Mesenchymal stem cell (in vitro differentiated cells and primary cell): ENCODE measurements at regions not wholly inside any gene's neighbourhood (a gene's known extent, or its start where the extent isn't known, plus 50 kb on each side); places are given as distances from the start of the nearest gene placed in this dataset.

ENCODE experiments used
- DNase-seq: peaks from one replicate; pipeline ENCODE4 v3.0.0-alpha.2; 2013
- H2AFZ ChIP-seq: one replicate; pipeline ENCODE4 v1.6.1; 2013; ENCODE audit warnings: low read depth, mild to moderate bottlenecking, control low read depth, inconsistent platforms, low read length, moderate library complexity
- H2AK5ac ChIP-seq: 2 replicates; pipeline ENCODE4 v1.6.1; 2013; ENCODE audit warnings: low read length, moderate library complexity, mild to moderate bottlenecking, inconsistent platforms; ENCODE audit not compliant: severe bottlenecking
- H2BK120ac ChIP-seq: one replicate; pipeline ENCODE4 v1.6.1; 2013; ENCODE audit warnings: low read depth, mild to moderate bottlenecking, inconsistent platforms, low read length, moderate library complexity
- H2BK12ac ChIP-seq, 2 experiments: one replicate each; pipeline ENCODE4 v1.6.1; 2013; ENCODE audit warnings: inconsistent platforms in 2 of 2, low read length in 2 of 2, mild to moderate bottlenecking in 2 of 2, moderate library complexity in 2 of 2, control low read depth in 1 of 2
- H2BK15ac ChIP-seq: one replicate; pipeline ENCODE4 v1.6.1; 2013; ENCODE audit warnings: mild to moderate bottlenecking, low read depth, inconsistent platforms; ENCODE audit not compliant: poor library complexity, severe bottlenecking
- H2BK5ac ChIP-seq: 2 replicates; pipeline ENCODE4 v1.6.1; 2013; ENCODE audit warnings: low read depth, mild to moderate bottlenecking, low read length, control low read depth, inconsistent platforms; ENCODE audit not compliant: poor library complexity, severe bottlenecking
- H3K14ac ChIP-seq, 2 experiments: one replicate each; pipeline ENCODE4 v1.6.1; 2013; ENCODE audit warnings: inconsistent platforms in 2 of 2, low read length in 2 of 2, control low read depth in 1 of 2, mild to moderate bottlenecking in 1 of 2, moderate library complexity in 1 of 2
- H3K18ac ChIP-seq, 2 experiments: one replicate each; pipeline ENCODE4 v1.6.1; 2013; ENCODE audit warnings: inconsistent platforms in 2 of 2, low read length in 2 of 2, control low read depth in 1 of 2, low read depth in 1 of 2, mild to moderate bottlenecking in 1 of 2
- H3K23ac ChIP-seq, 2 experiments: one replicate each; pipeline ENCODE4 v1.6.1; 2013; ENCODE audit warnings: inconsistent platforms in 2 of 2, low read length in 2 of 2, mild to moderate bottlenecking in 2 of 2, moderate library complexity in 2 of 2, control low read depth in 1 of 2
- H3K27ac ChIP-seq: 2 replicates; pipeline ENCODE4 v1.5.1; 2013; ENCODE audit warnings: mild to moderate bottlenecking, moderate library complexity, low read length, control low read depth, inconsistent platforms; ENCODE audit not compliant: poor library complexity, severe bottlenecking
- H3K27me3 ChIP-seq, 2 experiments: 2 replicates each; pipeline versions ENCODE4 v1.6.1 to v1.7.0; 2013; ENCODE audit warnings: low read length in 2 of 2, mild to moderate bottlenecking in 2 of 2, moderate library complexity in 2 of 2, control low read depth in 1 of 2, inconsistent platforms in 1 of 2; ENCODE audit not compliant: control insufficient read depth in 1 of 2, insufficient read depth in 1 of 2
- H3K36me3 ChIP-seq, 2 experiments: 2 replicates each; pipeline versions ENCODE4 v1.6.1 to v1.7.0; 2013; ENCODE audit warnings: low read length in 2 of 2, control low read depth in 1 of 2, inconsistent platforms in 1 of 2, low read depth in 1 of 2, mild to moderate bottlenecking in 1 of 2; ENCODE audit not compliant: insufficient read depth in 2 of 2, control insufficient read depth in 1 of 2
- H3K4ac ChIP-seq, 2 experiments: one replicate each; pipeline ENCODE4 v1.6.1; 2013; ENCODE audit warnings: inconsistent platforms in 2 of 2, low read length in 2 of 2, mild to moderate bottlenecking in 2 of 2, moderate library complexity in 2 of 2, control low read depth in 1 of 2, low read depth in 1 of 2
- H3K4me1 ChIP-seq: 2 replicates; pipeline ENCODE4 v1.6.1; 2013; ENCODE audit warnings: low read depth, low read length, control low read depth; ENCODE audit not compliant: control insufficient read depth, insufficient read depth
- H3K4me2 ChIP-seq: 2 replicates; pipeline ENCODE4 v1.6.1; 2013; ENCODE audit warnings: low read length, mild to moderate bottlenecking, inconsistent platforms; ENCODE audit not compliant: poor library complexity, severe bottlenecking
- H3K4me3 ChIP-seq, 2 experiments: 2 replicates each; pipeline versions ENCODE4 v1.5.1 to v1.7.0; 2013; ENCODE audit warnings: low read length in 2 of 2, mild to moderate bottlenecking in 2 of 2, control low read depth in 1 of 2, low read depth in 1 of 2; ENCODE audit not compliant: insufficient read depth in 1 of 2
- H3K79me1 ChIP-seq: replicated peaks from 2 replicates; pipeline ENCODE4 v1.6.1; 2013; ENCODE audit warnings: mild to moderate bottlenecking, control low read depth, low read length, inconsistent platforms; ENCODE audit not compliant: poor library complexity, severe bottlenecking
- H3K9ac ChIP-seq: 2 replicates; pipeline ENCODE4 v1.7.0; 2013; ENCODE audit warnings: mild to moderate bottlenecking, low read length, moderate library complexity
- H3K9me3 ChIP-seq: 2 replicates; pipeline ENCODE4 v1.7.0; 2013; ENCODE audit warnings: mild to moderate bottlenecking, low read length; ENCODE audit not compliant: control insufficient read depth
- H4K8ac ChIP-seq: one replicate; pipeline ENCODE4 v1.6.1; 2013; ENCODE audit warnings: inconsistent platforms, mild to moderate bottlenecking, low read length, moderate library complexity
- H4K91ac ChIP-seq: one replicate; pipeline ENCODE4 v1.6.1; 2013; ENCODE audit warnings: mild to moderate bottlenecking, low read length, inconsistent platforms
- WGBS: methylation state at CpG from one replicate; pipeline ENCODE4 v1.1.7; 2013; ENCODE audit warnings: mixed read lengths; 5-methylcytosine and 5-hydroxymethylcytosine counted together

GRCh38 chr9:728535-728934 lies 113.0 kb upstream of the DMRT1 start:
- Histone ChIP-seq H2BK12ac (no peak overlapping the region), H3K18ac (no peak overlapping the region), H3K27ac (no peak overlapping the region), H4K91ac (no peak overlapping the region), H3K23ac (no peak overlapping the region), H3K9ac (no peak overlapping the region), H2BK120ac (no peak overlapping the region), H3K14ac (no peak overlapping the region), H3K9me3 (no peaks in the 10 kb centered on the region), H3K27me3 (no peaks in the 10 kb centered on the region), H3K4me1 (peaks cover 2% of the 10 kb centered on the region), H3K36me3 (peaks cover 5 to 49% of the 10 kb centered on the region in 2 experiments), H4K8ac (no peak overlapping the region), H2AK5ac (no peak overlapping the region), H2BK5ac (no peak overlapping the region), H3K4ac (no peak overlapping the region), H2BK15ac (no peak overlapping the region), H3K4me2 (no peak overlapping the region), H2AFZ (no peak overlapping the region), H3K4me3 (no peak overlapping the region), H3K79me1 (peaks cover 19% of the 10 kb centered on the region)
- WGBS, result 100% methylated on average over 1 of the region's 2 CpGs
- DNase-seq, result no peak

- Histone ChIP-seq H2AFZ (no peak overlapping the region), H4K8ac (no peak overlapping the region), H3K4me3 (no peak overlapping the region), H3K9me3 (no peaks in the 10 kb centered on the region), H3K4me1 (peaks cover 9% of the 10 kb centered on the region), H3K14ac (no peak overlapping the region), H3K4me2 (no peak overlapping the region), H4K91ac (no peak overlapping the region), H3K27me3 (no peaks in the 10 kb centered on the region), H3K18ac (no peak overlapping the region), H3K4ac (no peak overlapping the region), H3K36me3 (peaks cover 9 to 62% of the 10 kb centered on the region in 2 experiments), H2BK12ac (no peak overlapping the region), H2AK5ac (no peak overlapping the region), H2BK5ac (no peak overlapping the region), H2BK15ac (no peak overlapping the region), H3K27ac (no peak overlapping the region), H3K79me1 (peaks cover 9% of the 10 kb centered on the region), H2BK120ac (no peak overlapping the region), H3K9ac (no peak overlapping the region), H3K23ac (no peak overlapping the region)
- no peak for DNase-seq
- WGBS, result 96% methylated on average over 7 of the region's 8 CpGs
These were observed 110.0 kb upstream of the DMRT1 start for GRCh38 chr9:731474-731873.

DNA sequence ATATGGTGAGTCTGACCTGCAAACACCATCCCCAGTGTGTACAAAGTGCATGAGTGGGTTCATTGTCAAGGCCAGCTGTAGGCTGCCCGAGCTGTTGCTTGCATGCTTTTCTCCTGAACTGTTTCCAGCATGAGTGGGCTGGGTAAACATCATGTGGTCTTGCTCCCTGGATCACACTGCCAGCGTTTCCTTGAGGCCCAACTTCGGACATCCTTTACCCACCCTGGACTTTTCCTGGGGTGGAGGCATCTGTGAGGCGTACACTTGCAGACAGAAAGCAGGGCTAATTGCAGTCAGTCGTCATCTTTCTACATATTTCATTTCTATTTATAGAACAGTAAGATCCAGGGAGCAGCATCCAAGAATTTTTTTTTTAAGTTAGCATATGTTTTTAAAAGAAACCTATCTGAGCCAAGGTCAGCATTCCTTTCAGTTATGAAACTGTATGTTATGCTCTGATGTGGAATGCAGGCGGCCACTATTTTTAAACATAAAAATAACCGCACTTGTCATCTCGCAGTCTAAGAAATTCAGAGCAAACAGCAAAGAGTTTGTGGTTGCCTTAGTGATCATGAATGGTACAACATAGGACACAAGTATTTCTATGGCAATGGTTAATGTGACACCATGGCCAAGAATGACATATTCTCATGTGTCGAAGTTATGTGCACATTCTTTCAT lies 106.5 kb upstream of the DMRT1 start:
- no peak overlapping the region for H2BK5ac ChIP-seq
- H3K14ac ChIP-seq, result no peak overlapping the region
- no peak overlapping the region for H2AK5ac ChIP-seq
- DNase-seq, result peak; percentile 94
- no peak overlapping the region for H3K4me3 ChIP-seq
- H4K91ac ChIP-seq, result no peak overlapping the region
- no peak overlapping the region for H2BK120ac ChIP-seq
- no peak overlapping the region for H3K4ac ChIP-seq
- no peak overlapping the region for H3K23ac ChIP-seq
- peaks cover 7 to 75% of the 10 kb centered on the region in 2 experiments for H3K36me3 ChIP-seq
- H2AFZ ChIP-seq, result no peak overlapping the region
- 75% methylated on average over 7 of the region's 9 CpGs for WGBS
- no peak overlapping the region for H2BK12ac ChIP-seq
- H3K4me2 ChIP-seq, result no peak overlapping the region
- H3K79me1 ChIP-seq, result peaks cover 2% of the 10 kb centered on the region
- H3K18ac ChIP-seq, result peak overlapping the region in 1 of 2 experiments; percentile 21
- peaks cover 14% of the 10 kb centered on the region for H3K4me1 ChIP-seq
- peak overlapping the region; percentile 33 for H3K27ac ChIP-seq
- no peaks in the 10 kb centered on the region for H3K27me3 ChIP-seq
- H3K9me3 ChIP-seq, result no peaks in the 10 kb centered on the region
- no peak overlapping the region for H4K8ac ChIP-seq
- H3K9ac ChIP-seq, result peak overlapping the region; percentile 75
- no peak overlapping the region for H2BK15ac ChIP-seq

DNA sequence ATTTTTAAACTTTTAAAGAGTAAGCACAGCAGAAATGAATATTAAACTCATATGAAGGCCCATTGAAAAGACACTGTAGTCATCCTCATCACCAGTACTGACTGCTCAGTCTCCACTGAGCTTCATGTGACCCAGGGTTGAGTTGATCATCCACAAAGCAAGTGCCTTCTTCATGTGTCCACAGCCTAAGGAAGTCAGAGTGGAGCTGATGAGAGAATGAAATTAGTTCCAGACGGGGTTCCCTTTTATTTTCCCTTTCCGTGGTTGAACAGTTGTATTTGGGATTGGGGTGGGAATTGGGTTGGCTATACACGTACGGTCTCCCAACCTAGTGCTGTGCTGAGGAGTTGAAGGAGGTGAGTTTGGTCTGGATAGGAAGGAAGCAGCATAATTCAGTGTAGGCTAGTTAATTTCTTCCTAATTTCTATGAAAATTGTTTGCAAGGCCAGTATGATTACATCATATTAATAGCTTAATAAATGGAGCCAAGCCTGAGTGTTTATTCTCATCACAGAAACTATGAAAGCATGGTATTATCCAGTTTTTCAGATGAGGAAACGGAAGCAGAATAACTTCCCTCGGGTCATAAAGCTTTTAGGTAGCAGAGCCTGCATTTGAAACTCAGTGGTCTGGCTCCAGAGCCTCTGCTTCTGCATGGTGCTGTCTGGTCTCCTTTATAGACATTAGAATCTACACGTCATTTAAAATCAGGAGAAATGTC lies 103.9 kb upstream of the DMRT1 start:
- no peak overlapping the region for H2BK120ac ChIP-seq
- H3K79me1 ChIP-seq, result peaks cover 3% of the 10 kb centered on the region
- H2BK5ac ChIP-seq, result no peak overlapping the region
- no peak overlapping the region for H3K14ac ChIP-seq
- no peak overlapping the region for H4K8ac ChIP-seq
- H3K9ac ChIP-seq, result peak overlapping the region; percentile 80
- peak overlapping the region; percentile 4 for H2AK5ac ChIP-seq
- WGBS, result 86% methylated on average over 6 of the region's 7 CpGs
- no peaks in the 10 kb centered on the region for H3K27me3 ChIP-seq
- DNase-seq, result no peak
- H3K36me3 ChIP-seq, result peaks cover 21 to 75% of the 10 kb centered on the region in 2 experiments
- H4K91ac ChIP-seq, result no peak overlapping the region
- H3K23ac ChIP-seq, result no peak overlapping the region
- no peak overlapping the region for H2BK12ac ChIP-seq
- no peak overlapping the region for H2AFZ ChIP-seq
- no peak overlapping the region for H3K18ac ChIP-seq
- peaks cover 16% of the 10 kb centered on the region for H3K4me1 ChIP-seq
- no peaks in the 10 kb centered on the region for H3K9me3 ChIP-seq
- no peak overlapping the region for H3K4ac ChIP-seq
- H3K4me2 ChIP-seq, result no peak overlapping the region
- no peak overlapping the region for H3K4me3 ChIP-seq
- H2BK15ac ChIP-seq, result no peak overlapping the region
- peak overlapping the region; percentile 75 for H3K27ac ChIP-seq
